Skin of body (tissue), 1 donor: ENCODE measurements at regions not wholly inside any gene's neighbourhood (a gene's known extent, or its start where the extent isn't known, plus 50 kb on each side); places are given as distances from the start of the nearest gene placed in this dataset.

Experiments used
- DNase-seq: peaks from one replicate; lab custom pipeline; 2025; lab: John Stamatoyannopoulos, UW

GRCh38 chr11:127358160-127358559, 357.6 kb upstream of the KIRREL3 start:
- DNase-seq = no peak

- DNase-seq = no peak
Observed at GRCh38 chr11:127350476-127350875, 349.9 kb upstream of the KIRREL3 start.

DNA sequence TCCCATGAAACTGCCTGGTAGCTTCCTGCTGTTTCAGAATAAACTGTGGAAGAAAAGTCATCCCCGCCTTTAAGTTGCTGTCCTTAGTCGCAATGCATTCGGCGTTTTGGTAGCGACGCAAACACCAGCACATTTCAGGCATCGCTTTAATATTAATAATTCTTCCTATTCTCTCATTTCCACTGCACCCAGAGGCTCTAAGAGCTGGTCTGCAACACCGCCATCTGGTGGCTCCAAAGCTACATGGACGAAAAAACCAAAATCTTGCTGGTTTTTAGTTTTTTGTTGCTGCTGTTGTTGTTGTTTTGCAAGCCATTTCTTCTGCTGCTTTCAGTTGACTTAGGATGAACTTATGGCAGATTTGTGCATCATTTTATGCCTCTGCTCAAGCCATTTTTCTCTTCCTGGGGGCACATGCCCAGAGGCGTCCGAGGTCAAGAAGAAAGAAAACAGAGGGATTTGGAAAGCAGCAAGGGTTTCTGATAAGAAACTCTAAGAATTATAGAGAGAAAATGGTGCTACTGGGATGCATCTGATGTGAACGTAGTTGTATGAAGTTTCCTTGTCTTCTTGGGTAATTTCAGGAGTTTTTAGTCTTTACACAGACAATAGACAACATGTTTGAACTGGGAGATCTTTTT, 345.4 kb upstream of the KIRREL3 start:
- DNase-seq = peak; percentile 13

DNA sequence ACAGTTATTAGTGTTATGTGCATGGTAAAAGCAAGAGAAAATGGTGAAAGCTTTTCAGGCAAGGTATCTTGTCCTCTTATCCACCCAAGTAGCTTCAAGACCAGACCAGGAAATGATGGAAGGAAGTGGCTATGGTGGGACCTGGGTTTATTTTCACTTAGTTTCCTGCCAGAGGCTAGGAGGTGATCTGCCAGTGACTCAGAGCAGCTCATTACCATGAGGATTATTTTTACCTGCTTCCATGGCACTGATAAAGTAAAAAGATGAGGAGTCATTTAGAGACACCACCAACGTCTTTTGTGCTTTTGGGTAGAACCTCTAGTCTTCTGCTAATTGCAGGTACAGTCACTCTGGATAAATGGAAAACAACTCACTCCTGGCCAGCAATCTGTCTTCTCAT, 339.9 kb upstream of the KIRREL3 start:
- no peak for DNase-seq

DNA sequence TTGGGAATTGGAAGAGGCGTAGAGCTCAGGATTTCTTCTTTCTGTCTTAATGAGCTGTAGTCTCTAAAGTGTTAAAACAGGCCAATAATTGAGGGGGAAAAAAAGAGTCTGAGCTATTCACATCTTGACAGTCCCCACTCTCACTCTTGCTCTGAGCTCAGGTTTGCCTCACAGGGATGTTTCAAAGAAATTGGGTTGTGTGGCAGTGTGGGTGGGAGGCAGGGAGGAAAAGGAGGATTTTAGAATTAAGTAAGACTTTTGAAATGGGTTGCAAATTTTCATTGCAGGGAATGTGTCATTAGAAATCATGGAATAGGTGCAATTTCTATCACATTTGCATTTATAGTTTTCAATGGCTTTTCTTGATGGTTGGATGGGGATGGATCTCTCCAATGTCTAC, 338.8 kb upstream of the KIRREL3 start:
- no peak for DNase-seq

- no peak for DNase-seq
Observed at GRCh38 chr11:127338380-127339259, 338.1 kb upstream of the KIRREL3 start.

DNA sequence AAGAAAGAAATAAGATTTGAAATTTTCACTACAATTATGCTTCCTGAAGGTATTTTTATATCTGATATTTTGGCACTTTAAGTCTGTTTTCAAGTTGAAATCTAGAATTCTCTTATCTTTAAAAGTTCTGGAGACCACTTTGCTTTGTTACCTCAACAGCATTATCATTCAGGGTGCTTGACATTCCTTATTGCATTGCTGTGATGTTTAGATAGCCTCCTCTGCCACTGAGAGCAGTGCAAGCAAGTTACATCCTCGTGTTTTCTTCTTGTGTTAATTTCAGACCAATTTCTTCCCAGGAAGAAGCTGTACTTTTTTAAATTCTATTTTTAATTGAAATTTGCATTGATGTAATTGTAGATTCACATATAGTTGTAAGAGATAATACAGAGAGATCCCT, 333.9 kb upstream of the KIRREL3 start:
- DNase-seq = no peak

DNA sequence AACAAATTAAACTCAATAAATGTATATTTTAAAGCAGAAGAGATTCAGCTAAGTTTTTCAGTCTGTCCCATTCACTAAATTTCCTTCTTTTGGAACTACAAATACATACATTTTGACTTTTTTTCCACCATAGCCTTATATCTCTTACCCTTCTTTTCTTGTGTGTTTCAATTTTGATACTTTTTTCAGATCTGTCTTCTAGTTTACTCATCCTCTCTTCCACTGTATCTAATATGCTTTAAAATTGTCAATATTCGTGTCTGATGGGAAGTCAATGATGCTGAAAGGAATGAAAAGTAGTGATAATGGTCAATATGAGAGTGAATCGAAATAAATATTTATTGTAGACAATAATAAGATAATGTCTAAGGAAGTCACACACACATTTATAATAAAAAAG, 332.3 kb upstream of the KIRREL3 start:
- no peak for DNase-seq

DNA sequence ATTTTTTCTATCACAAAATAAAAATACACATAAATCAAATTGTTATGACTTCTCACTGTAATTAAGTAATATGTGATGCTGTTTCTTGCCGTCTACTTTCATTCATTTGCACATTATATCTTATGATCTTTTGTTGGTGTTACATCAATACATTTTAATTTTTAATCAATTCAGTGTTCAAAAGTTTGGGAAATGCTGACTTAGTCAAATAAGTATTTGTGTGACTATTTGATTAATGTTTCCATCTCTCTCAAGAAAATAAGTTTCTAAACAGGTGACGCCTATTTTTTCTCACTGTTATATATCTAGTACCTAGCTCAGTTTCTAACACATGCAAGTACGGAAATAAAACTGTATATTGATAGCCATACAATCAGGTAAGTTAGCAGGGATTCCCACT, 329.5 kb upstream of the KIRREL3 start:
- DNase-seq = no peak

- no peak for DNase-seq
Observed at GRCh38 chr11:127308291-127308690, 307.7 kb upstream of the KIRREL3 start.

- no peak for DNase-seq
Observed at GRCh38 chr11:127307700-127308099, 307.1 kb upstream of the KIRREL3 start.

DNA sequence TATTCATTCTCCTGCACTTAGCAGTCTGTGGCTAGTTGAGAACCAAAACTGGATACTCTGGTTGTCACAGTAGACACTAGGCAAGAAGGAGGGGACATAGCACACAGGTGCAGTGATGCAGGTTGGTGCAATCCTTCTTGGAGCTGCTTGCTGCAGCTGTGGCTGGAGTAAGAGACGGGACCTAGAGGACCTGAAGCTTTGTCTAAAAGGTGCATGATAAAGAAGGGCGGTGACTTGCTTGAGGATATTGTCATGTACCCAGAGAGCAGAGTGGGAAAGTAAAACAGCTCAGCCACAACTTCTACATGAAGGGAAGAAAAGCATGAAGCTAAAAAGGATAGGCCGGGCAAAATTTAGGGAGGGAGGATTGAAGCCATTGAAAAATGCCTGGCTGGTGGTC, 304.1 kb upstream of the KIRREL3 start:
- DNase-seq = no peak

DNA sequence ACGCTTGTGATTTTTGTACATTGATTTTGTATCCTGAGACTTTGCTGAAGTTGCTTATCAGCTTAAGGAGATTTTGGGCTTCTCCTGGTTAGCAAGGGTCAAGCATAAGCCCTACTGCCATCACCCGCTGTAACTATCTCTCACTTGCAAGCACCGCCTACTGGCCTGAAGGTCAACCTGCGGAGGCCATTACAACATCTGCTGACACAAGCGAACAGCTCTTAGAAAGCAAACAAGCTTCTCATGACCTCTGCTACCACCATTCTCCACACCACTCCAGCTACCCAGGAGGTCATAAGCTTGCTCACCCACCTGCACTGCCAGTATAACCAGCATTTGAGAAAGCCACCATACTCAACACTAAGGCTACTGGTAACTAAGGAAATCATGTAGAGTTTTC, 288.4 kb upstream of the KIRREL3 start:
- DNase-seq = no peak

DNA sequence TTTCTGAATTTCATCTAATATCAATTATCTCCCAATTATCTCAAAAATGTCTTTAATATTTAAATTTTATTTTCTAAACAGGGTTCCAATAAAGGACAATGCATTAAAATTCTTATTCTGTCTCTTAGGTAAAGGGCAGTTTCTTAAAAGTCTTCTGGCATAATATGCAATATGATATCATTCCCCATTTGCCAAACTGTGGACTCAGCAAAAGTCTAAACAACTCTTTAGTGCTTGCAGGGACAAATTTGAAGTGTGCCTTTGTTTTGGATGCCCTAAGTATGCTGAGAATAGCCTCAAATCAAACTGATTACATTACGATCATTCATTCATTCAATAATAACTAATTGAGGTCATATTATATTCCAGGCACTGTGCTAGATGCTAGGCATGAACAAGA, 281.0 kb upstream of the KIRREL3 start:
- DNase-seq = no peak

GRCh38 chr11:127275774-127276173, 275.2 kb upstream of the KIRREL3 start:
- no peak for DNase-seq

DNA sequence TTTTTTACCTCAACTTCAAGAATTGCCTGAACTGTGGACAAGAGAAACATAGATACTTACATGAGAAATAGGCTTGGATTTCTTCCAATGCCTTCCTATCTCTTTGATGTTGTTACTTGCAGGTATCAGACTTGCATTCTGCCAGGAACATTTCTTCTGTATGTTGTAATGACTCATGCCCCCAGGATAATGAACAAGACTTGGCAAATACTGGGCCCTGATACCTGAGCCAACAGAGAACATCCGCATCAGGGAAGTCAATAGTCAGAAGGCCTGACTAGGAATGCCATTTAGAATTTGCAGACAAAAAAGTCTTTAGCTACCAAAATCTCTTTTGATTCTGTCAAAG, 273.7 kb upstream of the KIRREL3 start:
- no peak for DNase-seq

- DNase-seq = no peak
Observed at GRCh38 chr11:127273593-127274327, 273.2 kb upstream of the KIRREL3 start.

GRCh38 chr11:127270851-127271250, 270.3 kb upstream of the KIRREL3 start:
- no peak for DNase-seq

- DNase-seq = no peak
Observed at GRCh38 chr11:127269911-127270310, 269.3 kb upstream of the KIRREL3 start.

DNA sequence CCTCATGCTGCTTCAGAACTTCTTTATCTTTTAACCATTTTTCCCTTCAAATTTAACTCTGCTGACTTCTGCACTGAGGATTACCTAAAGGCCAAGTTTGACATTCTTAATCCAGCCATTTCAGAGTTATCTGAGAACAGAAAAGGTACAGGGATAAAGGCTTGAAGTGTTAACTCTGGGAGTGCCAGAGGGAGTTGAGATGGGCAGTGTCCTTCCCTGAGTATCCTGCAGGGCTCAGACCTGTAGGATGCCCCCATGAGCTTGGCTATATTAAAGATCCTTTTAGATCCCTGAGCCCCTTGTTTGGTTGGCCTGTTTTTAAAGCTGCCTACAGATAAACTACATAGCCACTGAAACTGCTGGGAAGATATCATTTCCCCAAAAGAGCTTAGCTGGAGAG, 268.4 kb upstream of the KIRREL3 start:
- no peak for DNase-seq

DNA sequence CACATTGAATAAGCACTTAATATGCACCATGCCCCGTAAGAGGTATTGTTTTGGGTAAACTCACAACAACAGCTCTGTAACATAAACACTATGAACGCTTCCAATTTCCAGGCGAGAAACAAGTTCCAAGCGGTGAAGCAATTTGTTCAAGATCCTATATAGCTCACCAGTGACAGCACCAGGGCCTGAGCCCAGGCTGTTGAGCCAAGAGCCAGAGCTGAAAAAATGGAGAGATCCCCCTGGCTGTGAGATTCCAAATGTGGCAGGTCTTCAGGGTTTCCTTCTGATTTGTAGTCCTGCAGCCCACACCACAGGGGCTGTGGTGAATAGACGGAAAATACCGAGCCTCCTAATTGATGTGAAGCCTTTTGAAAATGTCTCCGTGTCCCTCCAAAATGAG, 268.0 kb upstream of the KIRREL3 start:
- DNase-seq = no peak

DNA sequence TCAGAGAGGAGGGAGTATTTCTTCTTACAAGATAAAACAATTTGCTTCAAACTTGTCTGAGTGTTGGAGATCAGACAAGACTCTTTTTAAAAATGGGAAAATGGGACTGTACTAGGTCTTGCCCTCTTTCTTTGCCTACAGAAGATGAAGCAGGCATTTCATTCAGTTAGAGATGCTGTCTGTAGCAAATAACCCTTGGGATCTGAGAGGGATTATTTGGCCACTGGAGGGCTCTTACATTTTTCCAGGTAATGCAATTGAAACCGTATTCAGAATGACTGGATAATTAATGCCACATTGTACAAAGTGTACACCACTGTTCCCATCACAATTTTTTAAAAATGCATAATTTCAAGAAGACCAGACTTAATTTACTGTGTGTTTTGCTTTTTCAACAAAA, 258.5 kb upstream of the KIRREL3 start:
- DNase-seq = no peak

- no peak for DNase-seq
Observed at GRCh38 chr11:127255209-127255608, 254.6 kb upstream of the KIRREL3 start.
